Nucleus accumbens (tissue), 56 donors: ENCODE measurements at regions not wholly inside any gene's neighbourhood (a gene's known extent, or its start where the extent isn't known, plus 50 kb on each side); places are given as distances from the start of the nearest gene placed in this dataset.
"Not testable (repeated sequence)": the region's sequence is repeated elsewhere in the genome, so short reads cannot be mapped to it uniquely, and the experiment has no call there.

ENCODE experiments used
- DNase-seq, 56 donors: peaks; one replicate each; lab custom pipeline; 2025; lab: John Stamatoyannopoulos, UW

DNA sequence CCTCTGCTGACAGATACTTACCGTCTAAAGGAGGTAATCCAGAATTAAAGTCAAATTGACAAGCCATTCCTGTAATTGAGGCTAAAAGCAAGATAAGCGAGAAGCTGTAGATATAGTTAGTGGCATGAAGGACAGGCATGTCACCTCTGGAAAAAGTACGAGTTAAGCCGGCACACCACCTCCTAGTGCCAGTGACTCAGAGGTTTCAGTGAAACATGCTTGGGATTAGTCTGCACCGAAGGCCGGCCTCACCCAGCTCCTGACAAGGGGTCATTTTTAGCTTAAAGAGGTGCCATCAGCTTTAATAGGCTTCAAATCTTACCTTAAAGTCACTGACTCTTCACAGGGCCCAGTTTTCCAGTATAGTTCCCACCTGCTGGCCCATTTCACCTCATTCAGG lies 838.0 kb downstream of the UQCRFS1 start:
- no peak for DNase-seq

DNA sequence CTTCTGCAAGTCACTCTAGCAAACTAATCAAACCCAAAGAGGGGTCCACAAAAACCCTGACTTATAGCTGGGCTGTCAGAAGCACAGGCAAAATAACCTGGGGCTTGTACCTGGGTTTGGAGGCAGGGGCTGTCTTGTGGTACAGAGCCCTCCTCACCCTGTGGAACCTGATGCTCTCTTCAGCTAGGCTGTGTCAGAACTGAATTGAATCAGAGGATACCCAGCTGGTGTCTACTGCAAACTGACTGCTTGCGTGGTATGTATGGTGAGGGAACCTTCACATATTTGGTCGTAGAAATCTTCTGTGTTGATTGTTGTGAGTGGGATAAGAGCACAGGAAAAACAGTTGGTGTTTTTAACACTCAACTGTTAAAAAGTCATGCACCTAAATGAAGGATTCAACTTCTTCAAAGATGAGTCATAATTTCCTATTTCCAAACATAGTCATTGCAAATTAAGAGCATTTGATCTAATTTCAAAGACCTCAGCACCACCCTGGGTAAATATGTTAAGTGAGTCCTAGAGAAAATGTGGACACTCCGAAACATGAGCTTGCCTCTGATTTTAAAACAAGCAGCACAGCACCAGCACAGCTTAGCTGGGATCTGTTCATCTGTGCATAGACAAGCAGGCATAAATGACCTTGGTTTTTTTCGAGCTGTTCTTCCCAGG lies 840.2 kb downstream of the UQCRFS1 start:
- no peak for DNase-seq

DNA sequence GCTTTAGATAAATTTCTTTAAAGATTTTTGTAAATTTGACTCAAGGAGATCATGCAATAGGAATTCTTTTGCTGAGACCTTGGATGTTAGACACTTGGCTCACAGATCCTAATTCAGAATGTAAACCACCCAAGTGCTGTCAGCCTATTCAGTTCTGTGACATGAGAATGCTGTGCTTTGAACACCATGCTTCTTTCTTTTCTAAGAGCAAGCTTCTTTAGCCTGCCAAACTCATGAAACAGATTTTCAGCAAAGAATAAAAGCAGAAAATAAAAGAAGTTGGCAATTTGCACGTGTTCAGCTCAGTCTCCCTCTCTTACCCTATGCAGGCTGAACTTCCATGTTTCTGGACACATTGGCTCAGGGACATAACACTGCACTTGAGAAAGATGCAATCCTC lies 845.8 kb downstream of the UQCRFS1 start:
- no peak for DNase-seq

DNA sequence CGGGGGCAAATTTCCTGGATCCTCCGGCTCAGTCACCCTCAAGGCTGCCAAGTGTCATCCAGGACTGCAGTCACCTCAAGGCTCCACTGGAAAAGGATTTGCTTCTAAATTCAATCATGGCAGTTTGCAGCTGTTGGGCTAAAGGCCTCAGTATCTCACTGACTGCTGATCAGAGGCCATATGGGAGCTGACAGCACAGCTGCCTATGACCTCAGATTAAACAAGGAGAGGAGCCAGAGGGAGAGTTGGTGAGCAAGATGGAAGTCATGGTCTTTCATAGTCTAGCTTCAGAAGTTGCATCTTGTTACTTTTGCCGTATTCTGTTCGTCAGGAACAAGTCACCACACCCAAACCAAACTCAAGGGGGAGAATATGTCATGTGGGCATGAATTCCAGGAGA lies 849.7 kb downstream of the UQCRFS1 start:
- DNase-seq = no peak

DNA sequence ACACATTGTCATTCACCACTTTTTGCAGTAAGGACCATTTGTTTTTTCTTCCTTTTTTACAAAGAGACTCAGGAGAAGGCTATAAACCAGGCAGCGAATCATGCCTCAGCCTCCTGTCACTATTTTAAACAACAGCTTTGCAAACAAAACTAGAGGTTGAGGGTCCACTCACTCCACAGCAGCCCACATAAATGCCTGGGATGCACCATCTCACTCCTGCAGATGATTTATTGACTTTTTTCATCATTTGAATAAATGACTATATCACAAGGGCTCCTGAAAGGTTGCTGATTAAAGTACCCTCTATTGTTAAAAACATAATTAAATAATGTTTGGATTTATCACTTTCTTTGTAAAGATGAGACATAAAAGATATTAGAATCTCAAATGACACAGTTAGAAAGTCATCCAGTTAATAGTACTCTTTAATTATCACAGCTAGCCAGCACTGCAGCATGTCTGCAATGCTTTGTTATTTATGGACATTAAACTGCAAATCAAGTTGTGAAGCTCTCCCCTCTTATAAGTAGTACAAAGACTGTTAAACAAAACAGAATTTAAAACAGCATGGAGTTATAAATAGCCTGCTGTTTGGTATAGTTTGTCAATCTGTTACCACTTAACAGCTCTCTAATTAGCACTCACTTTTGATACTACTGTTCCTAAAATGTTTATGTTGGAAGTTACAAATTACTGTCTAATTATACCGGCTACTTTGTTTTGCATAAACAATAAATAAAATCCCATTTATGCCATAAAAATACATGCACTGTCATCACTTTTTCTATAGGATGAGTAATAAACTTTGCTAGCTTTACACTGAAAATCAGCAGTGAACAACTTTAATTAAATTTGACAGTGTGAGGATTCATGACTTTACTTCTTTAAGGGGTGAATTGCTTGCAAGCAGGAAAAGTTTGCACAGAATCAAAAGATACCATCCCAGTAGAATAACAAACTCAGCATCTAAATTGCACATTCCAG lies 853.2 kb downstream of the UQCRFS1 start:
- DNase-seq = no peak

DNA sequence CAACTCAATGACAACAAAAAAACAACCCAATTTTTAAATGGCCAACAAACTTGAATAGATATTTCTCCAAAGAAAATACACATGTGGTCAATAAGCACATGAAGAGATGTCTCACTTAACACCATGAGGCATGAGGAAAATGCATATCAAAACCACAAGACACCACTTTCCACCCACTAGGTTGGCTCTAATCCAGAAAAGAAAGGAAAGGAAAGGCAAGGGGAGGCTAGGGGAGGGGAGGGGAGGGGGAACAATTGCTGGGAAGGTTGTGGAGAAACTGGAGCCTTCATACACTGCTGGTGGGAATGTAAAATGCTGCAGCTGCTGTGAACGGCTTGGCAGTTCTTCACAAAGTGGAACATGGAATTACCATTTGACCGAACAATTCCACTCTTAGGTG lies 854.3 kb downstream of the UQCRFS1 start:
- no peak for DNase-seq

DNA sequence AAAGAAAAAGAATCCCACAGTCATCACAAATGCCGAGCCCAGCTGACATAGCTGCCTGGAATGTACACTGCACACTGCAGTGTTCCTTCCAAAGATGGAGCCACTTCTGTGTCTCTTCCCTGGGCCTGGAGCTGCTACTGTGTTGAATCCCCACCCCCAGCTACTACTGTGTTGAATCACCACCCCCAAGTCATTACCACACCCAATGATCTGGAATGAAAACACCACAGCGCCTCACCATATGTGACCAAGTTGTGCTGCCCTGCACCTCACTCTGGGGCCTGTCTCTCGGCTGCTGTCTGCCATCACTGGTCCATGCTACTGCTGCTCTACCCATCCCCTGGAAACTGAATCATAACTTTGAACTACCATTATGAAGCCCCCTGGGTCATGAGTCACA lies 861.2 kb downstream of the UQCRFS1 start:
- no peak for DNase-seq

DNA sequence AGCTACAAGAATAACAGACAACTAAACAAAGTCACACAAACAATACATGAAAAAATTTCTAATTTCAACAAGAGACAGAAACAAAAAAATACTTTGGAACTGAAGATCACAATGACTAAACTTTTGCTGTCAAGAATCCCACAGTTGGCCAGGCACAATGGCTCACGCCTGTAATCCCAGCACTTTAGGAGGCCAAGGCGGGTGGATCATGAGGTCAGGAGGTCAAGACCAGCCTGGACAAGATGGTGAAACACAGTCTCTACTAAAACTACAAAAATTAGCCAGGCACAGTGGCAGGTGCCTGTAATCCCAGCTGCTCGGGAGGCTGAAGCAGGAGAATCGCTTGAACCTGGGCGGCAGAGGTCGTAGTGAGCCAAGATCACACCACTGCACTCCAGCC lies 861.6 kb downstream of the UQCRFS1 start:
- DNase-seq = not testable (repeated sequence)

DNA sequence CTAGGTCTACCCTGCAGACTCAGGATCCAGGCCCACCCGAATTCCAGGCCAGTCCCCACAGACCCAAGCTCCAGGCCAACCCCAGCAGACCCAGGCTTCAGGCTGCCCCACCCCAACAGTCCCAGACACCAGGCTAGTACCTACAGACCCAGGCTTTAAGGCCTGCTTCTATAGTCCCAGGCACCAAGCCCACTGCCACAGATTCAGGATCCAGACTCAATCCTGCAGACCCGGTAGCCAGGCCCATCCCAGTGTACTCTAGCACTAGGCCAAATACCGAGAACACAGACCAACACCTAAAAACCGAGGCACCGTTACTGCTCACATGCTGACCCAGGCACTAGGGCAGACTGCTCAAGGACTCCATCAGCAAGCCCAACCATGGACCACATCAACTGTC lies 862.3 kb downstream of the UQCRFS1 start:
- DNase-seq = no peak

DNA sequence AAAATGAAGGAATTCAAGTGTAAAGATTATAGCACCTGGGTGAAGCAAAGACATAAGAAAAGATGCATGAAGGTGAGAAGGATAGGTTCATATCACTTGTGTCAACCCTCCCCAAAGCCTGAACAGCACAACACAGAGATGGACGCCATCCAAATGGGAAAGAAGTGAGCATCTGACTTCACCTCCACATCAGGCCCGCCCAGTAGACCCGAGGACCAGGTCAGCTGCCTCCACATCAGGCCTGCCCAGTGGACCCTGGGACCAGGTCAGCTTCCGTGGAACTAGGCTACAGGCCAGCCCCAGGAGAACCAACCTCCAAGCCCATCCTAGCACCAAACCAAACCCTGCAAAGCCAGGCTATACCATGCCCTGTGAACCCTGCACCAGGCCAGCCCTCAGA lies 862.9 kb downstream of the UQCRFS1 start:
- DNase-seq = no peak

DNA sequence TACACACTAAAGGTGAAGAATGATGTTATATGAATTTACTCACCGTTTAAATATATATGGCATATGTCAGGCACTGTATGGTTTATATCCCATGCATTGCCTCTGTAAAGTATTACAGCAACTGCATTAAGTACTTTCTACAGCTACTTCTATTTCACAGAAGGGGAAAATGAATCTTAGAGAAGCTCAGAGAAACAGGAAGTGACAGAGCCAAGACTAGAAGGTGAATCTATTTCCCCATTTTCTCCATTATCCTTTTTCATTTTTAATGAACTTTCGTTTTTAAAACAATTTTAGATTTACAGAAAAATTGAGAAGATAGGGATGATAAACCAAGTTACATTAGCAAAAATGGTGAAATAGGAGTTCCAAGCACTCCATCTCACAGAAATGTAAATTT lies 863.3 kb downstream of the UQCRFS1 start:
- DNase-seq = no peak

DNA sequence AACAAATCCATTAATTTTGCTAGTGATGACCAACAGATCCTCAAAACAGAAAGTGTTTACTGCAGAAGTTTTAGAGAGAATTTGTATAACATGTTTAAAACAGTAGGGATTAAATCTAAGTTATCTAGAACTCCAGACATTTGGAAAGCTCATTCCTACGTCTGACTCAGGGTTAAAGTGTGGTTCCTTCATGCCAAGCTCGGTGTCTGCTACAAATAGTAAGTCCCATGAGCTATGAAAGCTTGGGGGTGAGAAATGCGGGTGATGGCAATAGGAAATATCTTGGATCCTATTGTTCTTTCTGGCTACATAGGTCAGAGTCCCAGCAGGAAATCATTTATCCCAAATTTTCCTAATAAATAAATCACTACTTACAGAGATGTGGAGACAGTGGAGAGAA lies 867.1 kb downstream of the UQCRFS1 start:
- DNase-seq = no peak

DNA sequence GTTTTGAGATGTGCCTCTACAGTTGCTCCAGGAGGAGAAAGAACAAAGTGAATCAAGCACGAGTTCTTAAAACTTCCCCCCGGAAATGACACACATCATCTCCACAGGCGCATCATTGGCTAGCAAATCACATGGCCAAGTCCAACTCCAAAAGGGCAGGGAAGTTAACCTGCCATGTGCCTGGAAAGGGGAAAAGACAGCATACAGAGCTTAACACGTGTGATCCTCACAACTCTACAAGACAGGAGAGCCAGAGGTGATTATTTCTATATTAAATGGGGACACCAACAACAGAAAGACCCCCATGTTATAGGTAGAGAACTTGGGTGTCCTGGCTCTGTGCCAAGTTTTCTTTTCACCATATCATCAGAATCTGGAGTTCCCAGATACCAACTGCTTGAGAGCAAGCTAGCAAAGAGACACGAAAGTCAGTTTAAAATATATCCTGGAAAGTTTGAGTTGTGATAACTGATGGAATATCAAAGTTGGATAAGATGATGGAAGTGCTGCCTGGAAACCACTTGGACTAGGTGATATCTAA lies 871.1 kb downstream of the UQCRFS1 start:
- DNase-seq = no peak

DNA sequence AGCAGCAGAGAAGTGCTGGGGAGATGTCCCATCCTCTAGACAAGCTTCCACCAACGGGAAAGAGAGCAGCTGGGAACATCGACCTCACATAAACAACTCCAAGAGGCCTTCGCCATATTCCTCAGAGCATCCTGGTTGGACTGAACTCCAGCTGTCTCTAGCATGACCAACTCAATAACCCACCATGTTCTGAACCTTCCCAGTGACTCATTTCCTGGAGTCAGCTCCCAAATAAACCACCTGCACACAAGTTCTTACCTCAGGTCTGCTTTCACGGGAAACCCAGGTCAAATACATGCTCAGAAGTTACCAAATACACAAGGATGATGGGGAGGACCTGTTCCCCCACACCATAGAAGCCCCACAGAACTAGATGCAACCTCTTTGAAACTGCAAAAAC lies 878.5 kb downstream of the UQCRFS1 start:
- DNase-seq = no peak

DNA sequence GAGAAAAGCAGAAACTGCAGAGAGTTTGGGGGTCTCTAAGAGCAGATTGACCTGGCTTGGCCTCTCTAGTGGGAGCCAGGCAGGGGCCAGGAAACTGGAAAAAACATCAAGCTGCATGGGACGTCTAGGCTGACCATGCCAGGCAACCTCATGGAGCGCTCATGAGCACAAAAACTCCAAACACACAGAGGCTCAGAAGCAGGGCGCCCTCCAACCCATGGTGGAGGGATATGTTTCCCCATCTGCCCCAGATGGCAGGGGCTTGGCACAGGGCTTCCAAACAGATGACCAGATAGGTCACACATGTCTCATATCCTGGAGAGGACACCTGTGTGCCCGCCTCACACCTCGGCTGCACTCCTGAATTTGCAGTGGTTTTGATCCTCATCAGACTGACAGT lies 879.0 kb downstream of the UQCRFS1 start:
- no peak for DNase-seq

DNA sequence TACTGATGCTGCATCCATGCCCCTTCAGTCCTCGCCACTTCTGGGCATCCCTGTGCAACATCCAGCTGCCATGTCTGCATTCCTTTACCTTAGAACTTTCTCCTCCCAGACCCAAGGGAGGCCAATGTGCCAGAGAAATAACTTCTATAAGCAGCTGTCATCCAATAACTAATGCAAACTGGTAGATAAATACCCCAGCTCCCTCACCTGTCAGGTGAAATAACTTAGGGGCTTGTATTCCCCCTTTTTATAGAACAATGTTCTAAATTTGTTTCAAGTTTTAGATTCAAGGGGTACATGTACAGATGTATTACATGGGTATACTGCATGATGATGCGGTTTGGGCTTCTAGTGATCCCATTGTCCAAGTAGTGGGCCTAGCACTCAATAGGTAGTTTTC lies 880.1 kb downstream of the UQCRFS1 start:
- no peak for DNase-seq

DNA sequence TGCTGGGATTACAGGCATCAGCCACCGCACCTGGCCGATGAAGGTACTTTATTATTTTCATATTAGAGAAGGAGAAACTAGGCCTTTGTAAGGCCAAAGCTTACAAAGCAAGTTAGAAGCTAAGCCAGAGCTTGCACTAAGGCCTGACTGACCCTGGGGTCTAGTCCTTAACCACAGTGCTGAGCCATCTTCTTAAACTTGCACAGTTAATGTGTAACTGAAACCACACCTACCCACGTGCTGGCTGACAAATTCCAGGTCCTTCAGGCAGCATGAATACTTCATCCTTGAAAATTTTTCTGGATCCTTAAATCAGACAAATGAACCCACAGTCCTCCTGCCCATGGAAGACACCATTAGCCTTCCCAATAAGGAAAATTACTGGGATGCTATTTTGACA lies 880.6 kb downstream of the UQCRFS1 start:
- DNase-seq = no peak

DNA sequence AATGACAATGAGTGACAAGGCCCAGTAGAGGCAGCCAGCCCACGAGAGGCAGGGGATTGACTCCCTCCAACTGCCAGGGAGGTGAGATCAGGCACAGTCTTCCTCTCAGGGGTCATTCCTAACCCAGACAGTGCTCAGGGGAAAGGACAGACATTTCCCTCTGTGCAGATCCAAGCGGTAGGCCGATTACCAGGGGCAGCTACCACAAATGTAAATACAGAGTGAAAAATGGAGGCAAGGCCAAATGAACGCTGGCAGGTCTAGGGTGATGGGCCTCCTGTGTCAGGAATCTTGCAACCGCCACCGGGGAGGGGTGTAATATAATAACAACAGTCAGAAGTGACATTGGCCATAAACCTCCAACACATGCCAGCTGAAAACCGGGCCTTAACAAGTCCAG lies 881.4 kb downstream of the UQCRFS1 start:
- no peak for DNase-seq

DNA sequence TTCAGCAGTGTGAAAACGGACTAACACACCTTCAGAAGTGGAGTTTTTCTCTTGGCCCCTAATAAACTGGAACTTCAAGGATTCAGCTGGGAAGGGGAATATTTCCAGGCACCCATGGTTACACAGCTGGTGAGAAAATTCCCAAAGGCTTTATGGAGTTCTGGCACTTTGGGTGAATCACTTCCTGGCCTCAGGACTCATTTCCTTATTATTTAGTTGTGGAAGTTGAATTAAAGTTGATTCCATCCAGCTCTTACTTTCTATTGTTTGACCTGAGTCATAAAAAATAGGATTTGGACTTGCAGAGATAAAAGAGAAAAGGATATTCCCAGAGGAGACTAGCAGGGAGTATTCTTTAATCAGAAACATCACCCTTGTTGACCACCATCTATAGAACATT lies 882.1 kb downstream of the UQCRFS1 start:
- DNase-seq = no peak

DNA sequence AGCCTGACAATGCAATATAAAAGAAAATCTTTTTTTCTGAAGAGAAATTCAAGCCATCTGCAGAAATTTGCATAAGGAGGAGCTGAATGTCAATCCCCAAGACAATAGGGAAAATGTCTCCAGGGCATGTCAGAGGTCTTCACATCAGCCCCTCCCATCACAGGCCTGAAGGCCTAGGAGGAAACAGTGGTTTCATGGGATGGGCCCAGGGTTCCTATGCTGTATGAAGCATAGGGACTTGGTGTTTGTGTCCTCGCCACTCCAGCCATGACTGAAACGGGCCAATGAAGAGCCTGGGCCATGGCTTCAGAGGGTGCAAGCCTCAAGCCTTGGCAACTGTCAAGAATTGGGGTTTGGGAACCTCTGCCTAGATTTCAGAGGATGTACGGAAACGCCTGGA lies 883.5 kb downstream of the UQCRFS1 start:
- no peak for DNase-seq

DNA sequence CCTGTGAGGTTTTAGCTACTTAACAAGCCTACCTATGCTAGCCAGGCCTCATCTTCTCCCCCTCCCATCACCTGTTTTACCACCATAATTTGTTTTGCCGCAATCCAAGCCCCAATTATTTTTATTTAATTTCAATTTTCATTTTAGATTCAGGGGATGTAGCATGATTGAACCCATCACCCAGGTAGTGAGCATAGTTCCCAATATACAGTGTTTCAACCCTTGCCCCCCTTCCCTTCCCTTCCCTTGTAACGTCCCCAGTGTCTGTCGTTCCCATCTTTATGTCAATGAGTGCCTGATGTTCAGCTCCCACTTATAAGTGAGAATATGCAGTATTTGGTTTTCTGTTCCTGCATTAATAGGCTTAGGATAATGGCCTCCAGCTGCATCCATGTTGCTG lies 885.0 kb downstream of the UQCRFS1 start:
- no peak for DNase-seq

DNA sequence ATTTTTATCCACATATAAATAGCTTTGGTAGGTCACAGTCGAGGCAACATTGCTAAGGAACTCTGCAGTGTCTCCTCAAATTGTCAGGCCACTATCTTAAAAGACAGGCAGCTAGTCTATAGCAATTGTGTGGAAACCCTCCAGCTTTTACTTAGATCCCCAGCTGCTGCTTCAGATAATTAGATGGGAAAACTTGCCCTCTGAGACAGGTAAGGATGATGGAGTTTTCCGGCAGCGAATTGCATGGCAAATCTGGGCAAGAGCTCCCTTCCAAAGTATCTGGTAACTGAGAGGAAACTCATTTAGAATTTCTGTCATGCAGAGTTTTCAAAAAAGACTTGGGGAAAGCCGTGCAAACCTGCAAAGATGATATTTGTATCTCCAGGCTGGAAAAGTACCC lies 886.2 kb downstream of the UQCRFS1 start:
- DNase-seq = no peak
